ENCODE measurements at regions not wholly inside any gene's neighbourhood (a gene's known extent, or its start where the extent isn't known, plus 50 kb on each side); places are given as distances from the start of the nearest gene placed in this dataset.

GRCh38 chr16:74141015-74141414, 155.6 kb upstream of the PSMD7 start:
- Histone ChIP-seq H3K36me3 (ENCODE audit: control insufficient read depth, insufficient read depth, low read length) (no peaks in the 10 kb centered on the region), H3K27me3 (ENCODE audit: control insufficient read depth, insufficient read depth, low read length) (no peaks in the 10 kb centered on the region), H3K27ac (ENCODE audit: low read length) (no peak overlapping the region), H3K9me3 (ENCODE audit: control insufficient read depth, low read depth, low read length) (no peaks in the 10 kb centered on the region), H3K4me3 (ENCODE audit: low read length) (no peak overlapping the region), H3K4me1 (ENCODE audit: control insufficient read depth, insufficient read depth, low read length) (no peaks in the 10 kb centered on the region)
- 67% methylated on average over 1 of the region's 3 CpGs for whole genome bisulfite sequencing (ENCODE audit: insufficient coverage, low lambda C conversion rate)
- DNase-seq = no peak

GRCh38 chr16:74140557-74140956, 156.1 kb upstream of the PSMD7 start:
- no peak for DNase-seq
- Histone ChIP-seq H3K9me3 (ENCODE audit: control insufficient read depth, low read depth, low read length) (no peaks in the 10 kb centered on the region), H3K36me3 (ENCODE audit: control insufficient read depth, insufficient read depth, low read length) (no peaks in the 10 kb centered on the region), H3K4me3 (ENCODE audit: low read length) (no peak overlapping the region), H3K4me1 (ENCODE audit: control insufficient read depth, insufficient read depth, low read length) (no peaks in the 10 kb centered on the region), H3K27ac (ENCODE audit: low read length) (no peak overlapping the region), H3K27me3 (ENCODE audit: control insufficient read depth, insufficient read depth, low read length) (no peaks in the 10 kb centered on the region)
- no CpG with 5 or more reads among the region's 3 CpGs for whole genome bisulfite sequencing (ENCODE audit: insufficient coverage, low lambda C conversion rate)

GRCh38 chr16:74123826-74124225, 172.8 kb upstream of the PSMD7 start:
- no peak overlapping the region for H3K4me3 ChIP-seq (ENCODE audit: low read length)
- no peaks in the 10 kb centered on the region for H3K36me3 ChIP-seq (ENCODE audit: control insufficient read depth, insufficient read depth, low read length)
- no peaks in the 10 kb centered on the region for H3K27me3 ChIP-seq (ENCODE audit: control insufficient read depth, insufficient read depth, low read length)
- no peak overlapping the region for H3K27ac ChIP-seq (ENCODE audit: low read length)
- 91% methylated on average over 1 of the region's 1 CpG for WGBS (ENCODE audit: insufficient coverage, low lambda C conversion rate)
- DNase-seq = no peak
- no peaks in the 10 kb centered on the region for H3K9me3 ChIP-seq (ENCODE audit: control insufficient read depth, low read depth, low read length)
- H3K4me1 ChIP-seq (ENCODE audit: control insufficient read depth, insufficient read depth, low read length) = no peaks in the 10 kb centered on the region

- Histone ChIP-seq H3K27me3 (ENCODE audit: control insufficient read depth, insufficient read depth, low read length) (no peaks in the 10 kb centered on the region), H3K4me3 (ENCODE audit: low read length) (no peak overlapping the region), H3K9me3 (ENCODE audit: control insufficient read depth, low read depth, low read length) (no peaks in the 10 kb centered on the region), H3K36me3 (ENCODE audit: control insufficient read depth, insufficient read depth, low read length) (no peaks in the 10 kb centered on the region), H3K4me1 (ENCODE audit: control insufficient read depth, insufficient read depth, low read length) (no peaks in the 10 kb centered on the region), H3K27ac (ENCODE audit: low read length) (no peak overlapping the region)
- no peak for DNase-seq
- WGBS (ENCODE audit: insufficient coverage, low lambda C conversion rate) = 88% methylated on average over 2 of the region's 4 CpGs
These were observed 173.4 kb upstream of the PSMD7 start for GRCh38 chr16:74123195-74123594.

GRCh38 chr16:74117798-74118197, 178.8 kb upstream of the PSMD7 start:
- H3K4me3 ChIP-seq (ENCODE audit: low read length) = no peak overlapping the region
- H3K9me3 ChIP-seq (ENCODE audit: control insufficient read depth, low read depth, low read length) = no peaks in the 10 kb centered on the region
- no peaks in the 10 kb centered on the region for H3K4me1 ChIP-seq (ENCODE audit: control insufficient read depth, insufficient read depth, low read length)
- no CpG with 5 or more reads among the region's 4 CpGs for WGBS (ENCODE audit: insufficient coverage, low lambda C conversion rate)
- DNase-seq = no peak
- H3K36me3 ChIP-seq (ENCODE audit: control insufficient read depth, insufficient read depth, low read length) = no peaks in the 10 kb centered on the region
- no peak overlapping the region for H3K27ac ChIP-seq (ENCODE audit: low read length)
- H3K27me3 ChIP-seq (ENCODE audit: control insufficient read depth, insufficient read depth, low read length) = no peaks in the 10 kb centered on the region

- WGBS (ENCODE audit: insufficient coverage, low lambda C conversion rate) = 100% methylated on average over 2 of the region's 8 CpGs
- no peaks in the 10 kb centered on the region for H3K36me3 ChIP-seq (ENCODE audit: control insufficient read depth, insufficient read depth, low read length)
- no peaks in the 10 kb centered on the region for H3K27me3 ChIP-seq (ENCODE audit: control insufficient read depth, insufficient read depth, low read length)
- H3K4me3 ChIP-seq (ENCODE audit: low read length) = no peak overlapping the region
- no peak overlapping the region for H3K27ac ChIP-seq (ENCODE audit: low read length)
- H3K9me3 ChIP-seq (ENCODE audit: control insufficient read depth, low read depth, low read length) = no peaks in the 10 kb centered on the region
- H3K4me1 ChIP-seq (ENCODE audit: control insufficient read depth, insufficient read depth, low read length) = no peaks in the 10 kb centered on the region
- DNase-seq = no peak
These were observed 183.1 kb upstream of the PSMD7 start for GRCh38 chr16:74113545-74113944.

GRCh38 chr16:74111456-74111982, 185.1 kb upstream of the PSMD7 start:
- Histone ChIP-seq H3K9me3 (ENCODE audit: control insufficient read depth, low read depth, low read length) (no peaks in the 10 kb centered on the region), H3K27ac (ENCODE audit: low read length) (no peak overlapping the region), H3K27me3 (ENCODE audit: control insufficient read depth, insufficient read depth, low read length) (no peaks in the 10 kb centered on the region), H3K4me1 (ENCODE audit: control insufficient read depth, insufficient read depth, low read length) (no peaks in the 10 kb centered on the region), H3K36me3 (ENCODE audit: control insufficient read depth, insufficient read depth, low read length) (no peaks in the 10 kb centered on the region), H3K4me3 (ENCODE audit: low read length) (no peak overlapping the region)
- no peak for DNase-seq
- no CpG with 5 or more reads among the region's 2 CpGs for WGBS (ENCODE audit: insufficient coverage, low lambda C conversion rate)

GRCh38 chr16:74107795-74108610, 188.6 kb upstream of the PSMD7 start:
- H3K27me3 ChIP-seq (ENCODE audit: control insufficient read depth, insufficient read depth, low read length) = no peaks in the 10 kb centered on the region
- H3K4me3 ChIP-seq (ENCODE audit: low read length) = no peak overlapping the region
- no peaks in the 10 kb centered on the region for H3K4me1 ChIP-seq (ENCODE audit: control insufficient read depth, insufficient read depth, low read length)
- 94% methylated on average over 3 of the region's 18 CpGs for WGBS (ENCODE audit: insufficient coverage, low lambda C conversion rate)
- no peak overlapping the region for H3K27ac ChIP-seq (ENCODE audit: low read length)
- no peaks in the 10 kb centered on the region for H3K36me3 ChIP-seq (ENCODE audit: control insufficient read depth, insufficient read depth, low read length)
- DNase-seq = peak; percentile 9 to 35
- no peaks in the 10 kb centered on the region for H3K9me3 ChIP-seq (ENCODE audit: control insufficient read depth, low read depth, low read length)

GRCh38 chr16:74104022-74104421, 192.6 kb upstream of the PSMD7 start:
- DNase-seq = no peak
- no peak overlapping the region for H3K4me3 ChIP-seq (ENCODE audit: low read length)
- 36% methylated on average over 2 of the region's 2 CpGs for WGBS (ENCODE audit: insufficient coverage, low lambda C conversion rate)
- H3K36me3 ChIP-seq (ENCODE audit: control insufficient read depth, insufficient read depth, low read length) = no peaks in the 10 kb centered on the region
- no peaks in the 10 kb centered on the region for H3K9me3 ChIP-seq (ENCODE audit: control insufficient read depth, low read depth, low read length)
- no peak overlapping the region for H3K27ac ChIP-seq (ENCODE audit: low read length)
- H3K4me1 ChIP-seq (ENCODE audit: control insufficient read depth, insufficient read depth, low read length) = no peaks in the 10 kb centered on the region
- H3K27me3 ChIP-seq (ENCODE audit: control insufficient read depth, insufficient read depth, low read length) = no peaks in the 10 kb centered on the region

- H3K9me3 ChIP-seq (ENCODE audit: control insufficient read depth, low read depth, low read length) = no peaks in the 10 kb centered on the region
- no peaks in the 10 kb centered on the region for H3K36me3 ChIP-seq (ENCODE audit: control insufficient read depth, insufficient read depth, low read length)
- 100% methylated on average over 1 of the region's 1 CpG for WGBS (ENCODE audit: insufficient coverage, low lambda C conversion rate)
- no peak for DNase-seq
- H3K4me3 ChIP-seq (ENCODE audit: low read length) = no peak overlapping the region
- no peak overlapping the region for H3K27ac ChIP-seq (ENCODE audit: low read length)
- no peaks in the 10 kb centered on the region for H3K27me3 ChIP-seq (ENCODE audit: control insufficient read depth, insufficient read depth, low read length)
- H3K4me1 ChIP-seq (ENCODE audit: control insufficient read depth, insufficient read depth, low read length) = no peaks in the 10 kb centered on the region
These were observed 195.1 kb upstream of the PSMD7 start for GRCh38 chr16:74101379-74102137.

Data from large intestine (tissue), 3 donors.